Gastroesophageal sphincter (tissue), 4 donors: ENCODE measurements at regions not wholly inside any gene's neighbourhood (a gene's known extent, or its start where the extent isn't known, plus 50 kb on each side); places are given as distances from the start of the nearest gene placed in this dataset.

ENCODE experiments used
- ATAC-seq: fragments of 150-250 bp; one replicate; pipeline ENCODE4 v1.9.1; 2016; ENCODE audit warnings: mild to moderate bottlenecking, moderate library complexity
- H3K27ac ChIP-seq, 4 donors: fragments of 200-600 bp; sonication (generic) in 3 of 4; 1 replicate in 3 of 4; 2 replicates in 1 of 4; pipeline ENCODE4 v1.5.1; 2016 to 2019
- H3K27me3 ChIP-seq: fragments of 200-600 bp; sonication (generic); one replicate; pipeline ENCODE4 v1.5.1; 2019
- H3K36me3 ChIP-seq, 2 donors: fragments of 200-600 bp; sonication (generic); one replicate each; pipeline ENCODE4 v1.5.1; 2019; ENCODE audit warnings: control low read depth in 1 of 2
- H3K4me1 ChIP-seq, 3 donors: fragments of 200-600 bp; sonication (generic); 1 replicate in 2 of 3; 2 replicates in 1 of 3; pipeline ENCODE4 v1.5.1; 2016 to 2019; ENCODE audit warnings: control low read depth in 2 of 3
- H3K4me3 ChIP-seq, 2 donors: fragments of 200-600 bp; sonication (generic); one replicate each; pipeline ENCODE4 v1.5.1; 2019; ENCODE audit warnings: mild to moderate bottlenecking in 1 of 2, moderate library complexity in 1 of 2
- H3K9me3 ChIP-seq, 3 donors: fragments of 200-600 bp; sonication (generic); one replicate each; pipeline ENCODE4 v1.5.1; 2017 to 2019; ENCODE audit warnings: control low read depth in 2 of 3
- CTCF ChIP-seq, 4 experiments: fragments of 200-600 bp in 2 of 4; fragments of 450-650 bp in 2 of 4; sonication (generic) in 1 of 4; IDR thresholded peaks; one replicate each; pipeline ENCODE4 v1.5.1; 2017 to 2019; ENCODE audit warnings: antibody characterized with exemption in 4 of 4, mild to moderate bottlenecking in 2 of 4, moderate library complexity in 2 of 4
- EP300 ChIP-seq: sonication (generic); formaldehyde crosslinking; IDR thresholded peaks from one replicate; pipeline ENCODE4 v1.6.1; 2017; ENCODE audit warnings: antibody characterized with exemption, mild to moderate bottlenecking
- POLR2A ChIP-seq, 2 donors: fragments of 450-650 bp; IDR thresholded peaks; one replicate each; pipeline ENCODE4 v1.6.1; 2017; ENCODE audit warnings: antibody characterized with exemption in 2 of 2, mild to moderate bottlenecking in 2 of 2, moderate library complexity in 1 of 2
- POLR2AphosphoS5 ChIP-seq: sonication (generic); formaldehyde crosslinking; IDR thresholded peaks from one replicate; pipeline ENCODE4 v1.6.1; 2017; ENCODE audit warnings: antibody characterized with exemption
- WGBS, 2 donors: methylation state at CpG; one replicate each; pipeline ENCODE4 v1.1.5; 2018; ENCODE audit warnings: low coverage in 1 of 2; 5-methylcytosine and 5-hydroxymethylcytosine counted together

GRCh38 chr4:4693755-4694295 lies 152.0 kb upstream of the STX18 start:
- Histone ChIP-seq H3K36me3 (peaks cover 0 to 14% of the 10 kb centered on the region in 2 donors), H3K4me1 (peaks cover 0 to 9% (median 0%) of the 10 kb centered on the region in 3 donors), H3K4me3 (no peak overlapping the region), H3K27me3 (no peaks in the 10 kb centered on the region), H3K9me3 (no peaks in the 10 kb centered on the region), H3K27ac (no peak overlapping the region)
- TF ChIP-seq CTCF (IDR thresholded peaks at IDR 0.05) (no peak), POLR2AphosphoS5 (no peak), POLR2A (IDR thresholded peaks at IDR 0.05) (no peak), EP300 (no peak)
- no peak for ATAC-seq
- 87 to 100% methylated on average over 1 to 3 of the region's 8 CpGs for WGBS, 2 donors

DNA sequence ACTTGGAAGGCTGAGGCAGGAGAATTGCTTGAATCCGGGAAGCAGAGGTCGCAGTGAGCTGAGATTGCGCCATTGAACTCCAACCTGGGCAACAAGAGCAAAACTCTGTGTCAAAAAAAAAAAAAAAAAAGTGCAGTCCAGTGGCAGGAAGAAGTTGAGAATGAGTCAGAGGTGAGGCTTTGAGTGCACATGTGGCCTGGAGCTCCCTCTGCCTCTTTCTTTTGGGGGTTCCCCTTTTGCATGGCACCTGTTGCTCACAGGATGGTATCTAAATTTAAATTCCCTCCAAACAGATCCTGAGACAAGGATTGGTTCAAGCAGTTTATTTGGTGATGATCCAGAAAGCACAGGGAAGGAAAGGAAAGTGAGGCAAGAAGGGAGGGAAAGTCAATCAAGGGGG lies 151.4 kb upstream of the STX18 start:
- WGBS, 2 donors: 84% methylated on average over 3 of the region's 3 CpGs; no CpG with 5 or more reads in 1 of the 2 donors
- no peaks in the 10 kb centered on the region for H3K27me3 ChIP-seq
- TF ChIP-seq POLR2A (IDR thresholded peaks at IDR 0.05) (no peak), EP300 (no peak), CTCF (IDR thresholded peaks at IDR 0.05) (no peak), POLR2AphosphoS5 (no peak)
- no peak overlapping the region for H3K4me3 ChIP-seq
- H3K9me3 ChIP-seq: no peaks in the 10 kb centered on the region
- H3K27ac ChIP-seq: no peak overlapping the region
- peaks cover 0 to 9% (median 0%) of the 10 kb centered on the region in 3 donors for H3K4me1 ChIP-seq
- H3K36me3 ChIP-seq: peaks cover 0 to 14% of the 10 kb centered on the region in 2 donors
- no peak for ATAC-seq

- Histone ChIP-seq H3K27ac (no peak overlapping the region), H3K27me3 (no peaks in the 10 kb centered on the region), H3K4me3 (no peak overlapping the region), H3K4me1 (peaks cover 0 to 9% (median 0%) of the 10 kb centered on the region in 3 donors), H3K36me3 (peaks cover 0 to 14% of the 10 kb centered on the region in 2 donors), H3K9me3 (no peaks in the 10 kb centered on the region)
- 100% methylated on average over 1 of the region's 2 CpGs; no CpG with 5 or more reads in 1 of the 2 donors for WGBS, 2 donors
- ATAC-seq: no peak
- TF ChIP-seq EP300 (no peak), POLR2AphosphoS5 (no peak), POLR2A (IDR thresholded peaks at IDR 0.05) (no peak), CTCF (IDR thresholded peaks at IDR 0.05) (no peak)
These were observed 149.0 kb upstream of the STX18 start for GRCh38 chr4:4690854-4691253.

DNA sequence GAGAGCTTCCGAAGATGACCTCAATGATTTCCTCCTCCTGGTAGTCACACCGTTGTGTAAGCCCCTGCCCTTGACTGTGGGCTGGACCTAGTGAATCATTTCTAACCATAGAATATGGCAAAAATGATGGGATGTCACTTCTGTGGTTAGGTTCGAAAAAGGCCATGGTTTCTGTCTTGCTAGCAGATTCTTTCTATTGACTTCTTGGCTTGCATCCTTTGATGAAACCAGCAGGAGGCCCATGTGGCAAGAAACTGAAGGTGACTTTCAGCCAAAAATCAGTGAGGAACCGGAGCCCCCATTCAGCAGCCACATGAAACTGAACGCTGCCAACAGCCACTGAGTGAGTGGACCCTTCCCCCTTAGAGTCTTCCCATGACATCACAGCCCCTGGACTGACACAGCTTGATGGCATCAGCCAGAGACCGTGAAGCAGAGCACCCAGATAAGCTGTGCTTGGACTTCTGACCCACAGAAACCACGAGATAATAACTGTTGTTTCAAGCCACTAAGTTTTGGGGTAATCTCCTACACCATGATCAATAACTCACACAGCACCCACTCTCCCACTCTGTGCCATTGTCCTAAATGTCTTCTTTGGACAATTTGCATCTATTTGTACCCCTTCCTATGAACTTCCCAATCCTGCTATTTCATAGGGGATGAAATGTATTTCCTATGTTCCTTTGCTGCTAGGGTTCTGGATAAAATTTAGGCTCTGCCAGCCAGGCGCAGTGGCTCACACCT lies 148.0 kb upstream of the STX18 start:
- WGBS, 2 donors: 84 to 100% methylated on average over 5 to 7 of the region's 8 CpGs
- no peak for ATAC-seq
- H3K4me3 ChIP-seq: no peak overlapping the region
- peaks cover 0 to 9% (median 0%) of the 10 kb centered on the region in 3 donors for H3K4me1 ChIP-seq
- H3K27me3 ChIP-seq: no peaks in the 10 kb centered on the region
- no peaks in the 10 kb centered on the region for H3K9me3 ChIP-seq
- no peak for TF ChIP-seq POLR2A (IDR thresholded peaks at IDR 0.05)
- TF ChIP-seq POLR2AphosphoS5: no peak
- no peak for TF ChIP-seq CTCF (IDR thresholded peaks at IDR 0.05)
- no peak for TF ChIP-seq EP300
- peaks cover 0 to 14% of the 10 kb centered on the region in 2 donors for H3K36me3 ChIP-seq
- no peak overlapping the region for H3K27ac ChIP-seq
